Lower lobe of right lung (tissue), 2 donors: ENCODE measurements at regions not wholly inside any gene's neighbourhood (a gene's known extent, or its start where the extent isn't known, plus 50 kb on each side); places are given as distances from the start of the nearest gene placed in this dataset.

Experiments
- ATAC-seq, 2 donors: fragments of 200-7000 bp; cut with Tn5 transposase; one replicate each; pipeline ENCODE4 v1.9.1; 2020 to 2022; ENCODE audit warnings: mild to moderate bottlenecking in 2 of 2, moderate library complexity in 2 of 2
- DNase-seq: peaks from one replicate; pipeline ENCODE4 v3.0.0-alpha.2; 2020
- H3K27ac ChIP-seq: fragments of 200-600 bp; one replicate; pipeline ENCODE4 v1.8.0; 2022
- H3K27me3 ChIP-seq: fragments of 200-600 bp; one replicate; pipeline ENCODE4 v1.8.0; 2022; ENCODE audit warnings: low read depth
- H3K36me3 ChIP-seq: fragments of 200-600 bp; one replicate; pipeline ENCODE4 v1.8.0; 2022; ENCODE audit warnings: mild to moderate bottlenecking
- H3K4me1 ChIP-seq: fragments of 200-600 bp; one replicate; pipeline ENCODE4 v1.8.0; 2022
- H3K4me3 ChIP-seq: fragments of 200-600 bp; one replicate; pipeline ENCODE4 v1.8.0; 2022; ENCODE audit warnings: mild to moderate bottlenecking
- H3K9me3 ChIP-seq: fragments of 200-600 bp; one replicate; pipeline ENCODE4 v1.8.0; 2022
- CTCF ChIP-seq: fragments of 200-600 bp; IDR thresholded peaks from one replicate; pipeline ENCODE4 v1.8.0; 2022; ENCODE audit warnings: antibody characterized with exemption, mild to moderate bottlenecking
- intact Hi-C: fragments of 100-400 bp; cut with DNase I; formaldehyde crosslinking; loops from one replicate; pipeline ENCODE4 v1.11.0; 2022
- donor health status: DM: no; HTN: yes; CAD: no; lungs with severe emphysema.

- H3K27me3 ChIP-seq, result peaks cover 15% of the 10 kb centered on the region
- no peak for ATAC-seq
- H3K4me1 ChIP-seq, result no peaks in the 10 kb centered on the region
- no peak overlapping the region for H3K27ac ChIP-seq
- intact Hi-C loops, result no loop called here
- no peaks in the 10 kb centered on the region for H3K9me3 ChIP-seq
- H3K36me3 ChIP-seq, result no peaks in the 10 kb centered on the region
- TF ChIP-seq CTCF, result no peak
- no peak for DNase-seq
- H3K4me3 ChIP-seq, result no peak overlapping the region
These were observed 305.1 kb downstream of the MATN1 start for GRCh38 chr1:30418061-30418938.

GRCh38 chr1:30417701-30418046, 305.7 kb downstream of the MATN1 start:
- H3K27ac ChIP-seq, result no peak overlapping the region
- peaks cover 15% of the 10 kb centered on the region for H3K27me3 ChIP-seq
- DNase-seq, result no peak

GRCh38 chr1:30417001-30417700, 306.2 kb downstream of the MATN1 start:
- H3K27me3 ChIP-seq, result peaks cover 15% of the 10 kb centered on the region
- DNase-seq (no peak), ATAC-seq (no peak)
- H3K4me3 ChIP-seq, result no peak overlapping the region
- no peak for TF ChIP-seq CTCF
- H3K9me3 ChIP-seq, result no peaks in the 10 kb centered on the region
- H3K36me3 ChIP-seq, result no peaks in the 10 kb centered on the region
- no peaks in the 10 kb centered on the region for H3K4me1 ChIP-seq
- H3K27ac ChIP-seq, result no peak overlapping the region
- intact Hi-C loops, result no loop called here

More at GRCh38 chr1:30417701-30418046, 305.7 kb downstream of the MATN1 start:
- no peaks in the 10 kb centered on the region for H3K9me3 ChIP-seq
- H3K4me1 ChIP-seq, result no peaks in the 10 kb centered on the region
- H3K36me3 ChIP-seq, result no peaks in the 10 kb centered on the region
- H3K4me3 ChIP-seq, result no peak overlapping the region
- TF ChIP-seq CTCF, result no peak
- intact Hi-C loops, result no loop called here
- no peak for ATAC-seq

- intact Hi-C loops, result no loop called here
- DNase-seq, result no peak
These were observed 307.1 kb downstream of the MATN1 start for GRCh38 chr1:30416221-30416820.

More at GRCh38 chr1:30416221-30416820, 307.1 kb downstream of the MATN1 start:
- no peaks in the 10 kb centered on the region for H3K36me3 ChIP-seq
- no peak for TF ChIP-seq CTCF
- H3K27ac ChIP-seq, result no peak overlapping the region
- peaks cover 15% of the 10 kb centered on the region for H3K27me3 ChIP-seq
- H3K4me3 ChIP-seq, result no peak overlapping the region
- H3K9me3 ChIP-seq, result no peaks in the 10 kb centered on the region
- ATAC-seq, result no peak
- H3K4me1 ChIP-seq, result no peaks in the 10 kb centered on the region
